Sciatic nerve (tissue), 2 donors: ENCODE measurements at regions not wholly inside any gene's neighbourhood (a gene's known extent, or its start where the extent isn't known, plus 50 kb on each side); places are given as distances from the start of the nearest gene placed in this dataset.
A peak's percentile ranks its signal among the peaks of the same experiment; 100 is the strongest.
"Not testable (repeated sequence)": the region's sequence is repeated elsewhere in the genome, so short reads cannot be mapped to it uniquely, and the experiment has no call there.

Experiments
- ATAC-seq: fragments of 200-7000 bp; cut with Tn5 transposase; one replicate; pipeline ENCODE4 v1.9.1; 2020; ENCODE audit warnings: mild to moderate bottlenecking, moderate library complexity
- DNase-seq: peaks from one replicate; pipeline ENCODE4 v3.0.0-alpha.2; 2020; ENCODE audit warnings: low spot score
- intact Hi-C: fragments of 100-400 bp; cut with DNase I; formaldehyde crosslinking; loops from one replicate; pipeline ENCODE4 v1.14.2; 2022
- donor health status: DM: no; HTN: no; CAD: no.
- donor health status: DM: no; HTN: no; CAD: no.

DNA sequence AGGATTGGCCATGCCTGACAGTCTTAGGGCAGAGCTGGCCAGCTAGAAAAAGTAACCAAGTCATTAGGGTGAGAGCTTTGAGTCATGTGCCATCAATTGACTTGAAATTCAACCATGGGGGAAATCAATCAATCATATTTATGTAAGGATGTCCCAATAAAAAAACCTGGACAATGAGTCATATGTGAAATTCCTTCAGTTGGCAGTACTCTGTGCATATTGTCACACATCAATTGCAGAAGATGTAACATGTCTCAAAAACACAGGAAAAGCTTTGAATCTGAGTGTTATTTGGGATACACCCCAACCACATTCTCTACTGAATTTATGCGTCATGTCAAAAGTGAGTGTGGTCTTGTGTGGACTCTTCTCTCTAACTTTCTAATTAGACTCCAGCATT lies 1004.1 kb upstream of the NRXN1 start:
- no peak for DNase-seq
- intact Hi-C loops = no loop called here
- ATAC-seq = no peak

GRCh38 chr2:52035391-52035790 lies 1003.5 kb upstream of the NRXN1 start:
- no peak for DNase-seq
- ATAC-seq = no peak
- intact Hi-C loops = no loop called here

- ATAC-seq (peak; percentile 81), DNase-seq (no peak)
- intact Hi-C loops = no loop called here
These were observed 1002.8 kb upstream of the NRXN1 start for GRCh38 chr2:52034706-52035105.

DNA sequence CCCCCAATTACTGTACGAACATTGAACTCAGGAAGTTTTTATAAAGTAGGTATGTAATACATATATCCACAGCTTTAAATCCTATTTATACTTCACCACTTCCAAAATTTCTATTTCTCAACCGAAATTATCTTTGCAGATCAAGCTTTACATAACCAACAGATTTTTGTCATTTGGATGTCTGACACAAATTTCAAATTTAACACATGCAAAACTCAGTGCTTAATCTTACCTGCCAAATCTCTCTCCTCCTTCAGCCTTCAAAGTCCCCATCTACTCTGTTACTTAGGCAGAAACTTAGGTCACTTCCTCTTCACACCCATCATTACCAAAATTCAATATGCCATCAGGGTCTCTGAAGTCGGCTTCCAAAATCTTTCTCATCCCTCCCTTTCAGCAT lies 990.1 kb upstream of the NRXN1 start:
- intact Hi-C loops = no loop called here
- DNase-seq (no peak), ATAC-seq (no peak)

- DNase-seq = no peak
- ATAC-seq = no peak
- intact Hi-C loops = no loop called here
These were observed 985.8 kb upstream of the NRXN1 start for GRCh38 chr2:52017646-52018235.

DNA sequence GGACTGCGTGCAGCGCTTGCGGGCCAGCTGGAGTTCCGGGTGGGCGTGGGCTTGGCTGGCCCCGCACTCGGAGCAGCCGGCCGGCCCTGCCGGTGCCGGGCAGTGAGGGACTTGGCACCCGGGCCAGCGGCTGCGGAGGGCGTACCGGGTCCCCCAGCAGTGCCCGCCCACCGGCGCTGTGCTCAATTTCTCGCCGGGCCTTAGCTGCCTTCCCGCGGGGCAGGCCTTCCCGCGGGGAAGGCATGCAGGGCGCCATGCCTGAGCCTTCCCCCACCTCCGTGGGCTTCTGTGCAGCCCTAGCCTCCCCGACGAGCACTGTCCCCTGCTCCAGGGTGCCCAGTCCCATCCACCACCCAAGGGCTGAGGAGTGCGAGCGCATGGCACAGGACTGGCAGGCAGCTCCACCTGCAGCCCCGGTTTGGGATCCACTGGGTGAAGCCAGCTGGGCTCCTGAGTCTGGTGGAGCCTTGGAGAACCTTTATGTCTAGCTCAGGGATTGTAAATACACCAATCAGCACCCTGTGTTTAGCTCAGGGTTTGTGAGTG lies 975.0 kb upstream of the NRXN1 start:
- intact Hi-C loops, ATAC-seq, DNase-seq: not testable (repeated sequence)

DNA sequence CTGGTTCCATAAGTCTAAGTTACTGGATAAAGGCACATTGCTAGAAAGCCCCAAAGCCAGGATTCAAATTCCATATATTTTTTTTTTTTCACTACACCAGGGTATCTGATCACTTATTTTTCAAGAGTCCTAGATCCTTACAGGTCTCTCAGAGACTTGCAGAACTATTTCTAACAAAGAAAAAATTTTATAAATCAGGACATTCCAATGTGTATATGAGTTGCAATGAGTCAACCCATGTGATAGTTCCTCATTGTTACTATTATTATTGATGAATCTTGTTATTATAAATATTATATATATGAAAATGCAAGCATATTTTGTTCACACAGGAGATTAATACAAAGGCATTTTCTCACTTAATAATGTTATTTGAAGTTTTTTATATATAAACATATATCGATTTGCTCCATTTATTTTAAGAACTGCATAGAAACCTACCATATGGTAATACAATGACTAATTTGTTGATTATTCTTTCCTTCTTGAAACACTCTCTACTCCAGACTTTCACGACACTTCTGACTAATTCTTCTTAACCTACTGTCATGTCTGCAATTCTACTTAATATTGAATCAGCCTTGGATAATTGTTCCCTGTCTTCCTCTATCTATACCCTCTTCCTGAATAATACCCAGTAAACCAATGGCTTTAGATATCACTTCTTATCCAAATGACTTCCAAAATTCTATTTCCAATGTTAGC lies 968.4 kb upstream of the NRXN1 start:
- ATAC-seq = no peak

DNA sequence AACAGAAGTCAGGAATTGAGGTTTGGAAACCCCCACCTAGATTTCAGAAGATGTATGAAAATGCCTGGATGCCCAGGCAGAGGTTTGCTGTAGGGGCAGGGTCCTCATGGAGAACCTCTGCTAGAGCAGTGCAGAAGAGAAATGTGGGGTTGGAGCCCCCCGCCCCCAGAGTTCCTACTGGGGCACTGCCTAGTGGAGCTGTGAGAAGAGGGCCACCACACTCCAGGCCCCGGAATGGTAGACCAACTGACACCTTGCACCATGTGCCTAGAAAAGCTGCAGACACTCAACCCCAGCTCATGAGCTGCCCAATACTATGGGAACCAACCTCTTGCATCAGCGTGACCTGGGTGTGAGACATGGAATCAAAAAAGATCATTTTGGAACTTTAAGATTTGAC lies 967.0 kb upstream of the NRXN1 start:
- intact Hi-C loops = no loop called here

More for the DNA sequence above, 968.4 kb upstream of the NRXN1 start:
- no peak for DNase-seq
- intact Hi-C loops = no loop called here

GRCh38 chr2:51997571-51997970 lies 965.6 kb upstream of the NRXN1 start:
- intact Hi-C loops = no loop called here
- no peak for DNase-seq
- ATAC-seq = no peak

More for the DNA sequence above, 967.0 kb upstream of the NRXN1 start:
- ATAC-seq (no peak), DNase-seq (no peak)

DNA sequence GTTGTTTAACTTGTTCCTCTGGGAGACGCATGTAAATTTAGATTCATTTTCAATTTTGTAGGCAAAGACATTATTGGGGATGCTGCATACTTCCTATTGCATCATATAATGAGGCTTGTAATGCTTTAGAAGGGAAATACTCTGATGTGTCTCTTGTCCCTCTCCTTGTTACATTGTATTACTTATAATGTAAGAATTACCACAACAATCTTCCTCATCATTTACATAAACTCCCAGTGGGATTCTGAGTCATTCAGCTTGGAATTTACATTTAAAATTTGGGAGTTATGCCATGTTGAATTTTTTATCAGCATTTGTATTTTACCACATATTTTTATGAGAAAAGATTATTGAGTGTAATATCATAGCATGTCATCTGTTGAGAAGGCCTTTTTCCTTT lies 963.4 kb upstream of the NRXN1 start:
- ATAC-seq (no peak), DNase-seq (no peak)
- intact Hi-C loops = no loop called here

DNA sequence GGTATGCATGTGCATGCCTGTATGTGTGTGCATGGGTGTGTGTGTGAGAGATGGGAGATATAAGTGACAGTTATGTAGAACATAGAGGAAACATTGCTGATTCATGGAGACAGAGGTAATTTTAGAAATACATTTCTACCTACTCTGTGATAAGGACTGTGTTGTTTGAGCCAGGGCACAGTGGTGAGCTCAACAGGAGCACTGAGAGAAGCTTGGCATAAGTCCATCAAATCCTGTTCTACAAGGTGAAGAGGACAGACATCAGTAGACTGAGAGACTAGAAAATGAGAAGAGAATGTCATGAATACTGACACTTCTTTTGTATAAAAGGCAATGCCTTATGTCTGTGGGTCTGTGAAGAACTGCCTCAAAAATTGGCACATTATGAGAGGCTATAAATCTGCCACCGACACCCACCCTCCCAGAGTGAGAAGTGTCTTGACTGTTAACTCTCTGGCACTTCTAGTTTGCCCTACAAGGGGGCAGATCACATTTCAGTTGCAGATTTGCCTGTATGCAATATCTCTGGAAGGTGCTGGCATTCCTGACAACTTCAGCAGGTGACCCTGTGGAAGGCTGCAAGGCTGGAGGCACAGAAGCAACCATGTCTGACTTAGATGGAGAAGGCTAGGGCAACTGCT lies 962.3 kb upstream of the NRXN1 start:
- ATAC-seq (no peak), DNase-seq (no peak)
- intact Hi-C loops = no loop called here

GRCh38 chr2:51990684-51991083 lies 958.8 kb upstream of the NRXN1 start:
- intact Hi-C loops = no loop called here
- DNase-seq (no peak), ATAC-seq (no peak)

DNA sequence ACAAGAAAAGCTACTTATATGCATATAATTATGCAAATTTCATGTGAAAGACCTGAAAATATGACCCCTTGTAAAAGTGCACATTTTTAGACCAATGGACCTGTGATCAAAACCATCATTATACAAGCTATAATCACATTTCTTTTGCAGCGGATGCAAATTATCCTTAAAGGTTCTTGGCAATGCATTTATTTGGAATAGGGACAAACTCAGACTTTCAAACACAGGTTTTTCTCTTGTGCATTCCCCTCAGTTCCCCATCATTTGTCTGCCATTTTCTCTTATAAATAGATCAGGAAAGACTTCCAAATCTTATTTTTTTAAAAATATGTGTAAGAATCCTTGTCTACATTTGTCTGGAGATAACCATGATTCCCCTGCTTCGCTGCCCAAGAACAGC lies 954.2 kb upstream of the NRXN1 start:
- no peak for ATAC-seq
- intact Hi-C loops = no loop called here

GRCh38 chr2:51981783-51982182 lies 949.9 kb upstream of the NRXN1 start:
- ATAC-seq (no peak), DNase-seq (no peak)
- intact Hi-C loops = no loop called here

More for the DNA sequence above, 954.2 kb upstream of the NRXN1 start:
- no peak for DNase-seq

GRCh38 chr2:51976623-51977022 lies 944.7 kb upstream of the NRXN1 start:
- DNase-seq (no peak), ATAC-seq (no peak)
- intact Hi-C loops = no loop called here

DNA sequence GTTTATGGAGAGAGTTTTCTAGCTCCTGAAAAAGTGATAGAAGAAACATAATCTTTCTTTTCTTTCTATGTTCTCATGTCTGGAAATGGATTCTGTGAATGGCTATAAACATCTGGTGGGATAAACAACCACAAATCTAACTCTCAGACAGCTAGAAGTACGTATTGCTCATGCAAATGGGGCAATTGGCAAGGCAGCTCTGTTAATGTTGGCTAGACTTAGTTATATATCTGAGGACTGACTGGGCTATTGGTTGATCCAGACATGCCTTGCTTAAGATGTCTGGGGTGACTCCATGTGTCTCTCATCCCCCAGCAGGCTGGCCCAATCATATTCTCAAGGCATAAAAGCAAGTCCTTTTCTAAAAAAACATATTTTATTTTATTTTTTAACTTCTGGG lies 939.2 kb upstream of the NRXN1 start:
- no peak for ATAC-seq

DNA sequence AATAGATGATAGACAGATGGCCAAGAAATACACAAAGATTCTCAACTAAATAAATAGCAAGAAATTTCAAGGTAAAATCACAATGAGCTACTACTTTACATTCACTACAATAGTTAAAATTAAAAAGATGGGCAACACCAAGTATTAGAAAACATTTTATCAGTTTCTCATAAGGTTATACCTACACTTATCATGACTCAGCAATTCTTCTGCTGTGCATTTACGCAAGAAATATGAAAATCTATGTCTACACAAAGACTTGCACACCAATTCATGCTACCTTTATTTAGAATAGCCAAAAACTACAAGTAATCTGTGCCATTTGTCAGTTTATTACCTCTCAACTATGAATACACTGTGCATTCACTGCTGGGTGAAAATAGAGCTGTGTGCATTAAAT lies 937.4 kb upstream of the NRXN1 start:
- DNase-seq (no peak), ATAC-seq (no peak)
- intact Hi-C loops = no loop called here

More for the DNA sequence above, 939.2 kb upstream of the NRXN1 start:
- intact Hi-C loops = no loop called here
- DNase-seq = no peak

DNA sequence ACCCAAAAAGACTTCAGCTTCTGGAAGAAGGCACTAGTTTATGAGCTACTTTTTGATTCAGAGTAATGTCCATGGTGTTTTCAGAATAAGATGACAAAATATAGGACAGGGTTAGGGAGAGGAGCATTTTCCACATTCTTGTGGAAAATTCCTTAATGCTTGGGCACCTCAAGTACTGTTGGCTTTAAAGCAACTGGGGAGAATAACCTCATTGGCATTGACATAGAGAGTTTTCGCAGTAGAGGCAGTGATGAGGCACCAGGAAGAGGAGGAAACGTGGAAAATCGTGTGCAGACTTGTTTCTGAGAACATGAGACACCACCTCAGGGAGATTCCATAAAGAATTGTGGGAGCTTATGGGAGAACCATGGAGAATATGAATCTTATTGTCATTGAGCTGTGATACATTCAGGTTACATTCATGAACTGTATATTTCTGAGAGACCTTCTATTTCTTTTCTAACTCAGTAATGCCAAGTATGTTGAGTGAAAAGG lies 929.0 kb upstream of the NRXN1 start:
- no peak for ATAC-seq
- no peak for DNase-seq
- intact Hi-C loops = no loop called here

- DNase-seq (no peak), ATAC-seq (no peak)
- intact Hi-C loops = no loop called here
These were observed 928.3 kb upstream of the NRXN1 start for GRCh38 chr2:51960281-51960680.

DNA sequence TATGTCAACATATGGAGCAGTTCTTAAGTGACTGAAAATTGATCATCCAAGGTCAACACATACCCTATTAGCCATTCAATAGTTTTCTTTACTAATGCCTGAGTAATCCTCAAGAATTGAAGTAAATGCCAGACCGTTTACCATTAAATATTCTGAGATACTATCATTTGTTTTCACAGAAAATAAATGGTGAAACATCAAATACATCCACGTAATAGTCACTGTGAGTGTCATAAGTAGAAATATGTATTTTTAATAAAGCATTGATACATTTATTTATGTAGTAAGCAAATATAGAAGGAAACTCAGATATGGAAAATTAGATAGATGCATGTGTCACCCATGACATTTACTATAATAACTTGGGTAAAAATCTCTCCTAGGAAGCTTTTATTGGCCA lies 927.8 kb upstream of the NRXN1 start:
- intact Hi-C loops = no loop called here
- DNase-seq = no peak
- no peak for ATAC-seq
